Amygdala (tissue), 56 donors: ENCODE measurements at regions not wholly inside any gene's neighbourhood (a gene's known extent, or its start where the extent isn't known, plus 50 kb on each side); places are given as distances from the start of the nearest gene placed in this dataset.
"Not testable (repeated sequence)": the region's sequence is repeated elsewhere in the genome, so short reads cannot be mapped to it uniquely, and the experiment has no call there.

Source experiments
- DNase-seq, 56 donors: peaks; one replicate each; lab custom pipeline; 2025; lab: John Stamatoyannopoulos, UW

DNA sequence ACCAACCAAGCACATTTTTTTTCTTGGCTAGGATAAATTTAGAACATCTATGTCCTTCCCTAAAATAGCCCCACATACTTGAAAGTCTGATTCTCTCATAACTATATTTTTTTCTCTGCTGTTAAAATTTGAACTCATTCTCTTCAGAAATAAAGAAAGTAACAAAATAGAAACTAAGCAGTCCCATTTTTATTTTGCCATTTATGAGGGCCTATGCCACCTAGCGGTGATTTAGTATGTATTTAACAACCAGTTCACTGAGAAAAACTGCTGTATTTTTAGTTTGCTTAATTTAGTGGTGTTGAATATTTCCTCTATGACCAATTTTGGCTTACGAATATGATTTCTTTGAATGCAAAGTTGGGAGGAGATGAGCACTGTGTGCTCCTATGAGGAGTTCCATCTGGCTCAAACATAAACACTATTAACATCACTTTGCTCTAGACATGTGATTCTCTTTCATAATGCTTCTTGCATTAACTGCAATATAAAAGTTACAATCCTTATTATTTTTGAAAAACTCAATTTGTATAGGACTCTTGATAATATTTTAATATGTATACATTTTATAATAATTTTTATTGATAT lies 116.6 kb downstream of the SYT15B start:
- DNase-seq, result not testable (repeated sequence)

DNA sequence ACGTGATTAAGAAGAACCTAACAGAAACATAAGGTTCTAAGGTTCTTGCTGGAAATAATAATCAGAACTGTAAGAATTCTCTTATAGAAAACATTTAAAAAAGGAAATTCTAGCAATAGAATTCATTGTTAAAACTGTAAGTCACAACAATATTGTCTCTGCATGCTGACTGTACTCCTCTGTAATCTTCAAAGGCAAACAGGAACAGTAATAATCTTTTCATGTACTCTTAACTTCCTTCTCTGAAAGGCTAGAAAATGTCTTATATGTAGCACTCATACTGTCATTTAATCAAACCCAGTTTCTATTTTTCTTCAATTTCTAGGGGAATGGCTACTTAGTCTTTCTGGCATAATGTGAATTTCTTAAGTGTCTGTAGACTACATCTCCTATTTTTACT lies 103.5 kb upstream of the AGAP9 start:
- not testable (repeated sequence) for DNase-seq

DNA sequence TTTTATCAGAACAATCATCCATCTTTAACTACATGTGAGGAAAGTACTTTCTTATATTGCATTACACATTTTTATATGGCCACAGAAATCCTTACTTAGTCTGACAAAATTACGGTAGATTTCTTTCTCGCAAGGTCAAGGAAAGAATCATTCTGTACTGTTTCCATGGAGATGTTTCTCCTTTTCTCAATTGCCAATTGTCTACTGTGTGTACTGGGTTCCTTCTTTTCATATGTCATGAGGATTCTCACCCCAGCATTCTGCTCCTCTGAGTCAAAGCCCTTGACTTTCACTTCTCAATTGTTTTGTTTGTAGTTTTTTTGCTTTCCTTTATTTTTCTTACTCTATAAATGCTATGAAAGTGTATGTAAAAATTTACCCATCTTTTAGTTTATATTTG lies 99.3 kb upstream of the AGAP9 start:
- not testable (repeated sequence) for DNase-seq

DNA sequence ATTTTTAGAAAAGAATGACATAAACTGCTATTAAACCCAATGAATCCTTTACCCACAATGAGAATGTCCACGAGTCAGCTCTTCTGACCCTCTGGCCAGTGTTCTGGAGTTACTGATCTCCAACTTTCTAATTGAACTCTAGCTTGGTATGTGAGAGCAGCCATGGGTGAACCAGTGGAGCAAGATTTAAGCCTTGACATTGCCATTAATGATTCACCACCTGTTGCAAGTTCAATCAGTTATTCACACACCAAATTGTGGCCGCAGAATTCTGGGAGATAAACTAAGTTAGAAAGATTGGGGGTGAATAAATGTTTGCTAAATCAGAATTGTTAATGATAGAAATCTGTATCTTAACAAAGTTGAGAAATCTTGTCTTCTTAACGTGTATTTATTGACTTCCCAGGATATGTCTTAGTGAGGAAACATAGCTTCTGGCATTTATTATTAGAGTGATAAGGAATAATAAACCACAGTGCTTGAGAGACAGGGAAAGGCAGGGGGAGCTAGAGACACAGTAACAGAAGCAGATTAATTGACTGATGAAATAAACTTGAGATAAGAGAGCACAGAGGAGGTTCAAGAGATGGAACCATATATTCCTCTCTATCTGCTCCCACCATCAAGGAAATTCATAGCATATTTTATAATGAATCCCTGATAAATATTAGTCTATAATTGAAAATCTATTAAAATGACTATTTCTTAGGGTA lies 96.0 kb upstream of the AGAP9 start:
- DNase-seq, result peak in 4 of 56 donors; percentile 13 to 80 (median 36)

DNA sequence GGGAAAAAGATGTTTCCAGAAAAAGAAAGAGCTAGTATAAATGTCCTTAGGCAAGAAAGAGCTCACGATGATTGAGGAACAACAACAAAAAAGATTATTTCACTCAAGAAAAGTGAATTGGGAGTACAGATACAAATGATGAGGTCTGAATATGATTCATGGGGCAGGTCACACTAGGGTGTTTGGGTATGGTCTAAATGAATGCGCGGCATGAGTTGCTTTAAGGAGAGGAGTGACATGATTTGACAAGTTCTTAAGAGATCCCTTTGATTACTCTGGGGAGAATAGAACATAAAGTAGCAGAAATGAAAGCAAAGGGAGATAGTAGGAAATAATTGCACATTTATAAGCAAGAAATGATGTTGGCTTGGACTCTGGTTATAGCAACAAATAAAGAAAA lies 85.9 kb upstream of the AGAP9 start:
- not testable (repeated sequence) for DNase-seq

DNA sequence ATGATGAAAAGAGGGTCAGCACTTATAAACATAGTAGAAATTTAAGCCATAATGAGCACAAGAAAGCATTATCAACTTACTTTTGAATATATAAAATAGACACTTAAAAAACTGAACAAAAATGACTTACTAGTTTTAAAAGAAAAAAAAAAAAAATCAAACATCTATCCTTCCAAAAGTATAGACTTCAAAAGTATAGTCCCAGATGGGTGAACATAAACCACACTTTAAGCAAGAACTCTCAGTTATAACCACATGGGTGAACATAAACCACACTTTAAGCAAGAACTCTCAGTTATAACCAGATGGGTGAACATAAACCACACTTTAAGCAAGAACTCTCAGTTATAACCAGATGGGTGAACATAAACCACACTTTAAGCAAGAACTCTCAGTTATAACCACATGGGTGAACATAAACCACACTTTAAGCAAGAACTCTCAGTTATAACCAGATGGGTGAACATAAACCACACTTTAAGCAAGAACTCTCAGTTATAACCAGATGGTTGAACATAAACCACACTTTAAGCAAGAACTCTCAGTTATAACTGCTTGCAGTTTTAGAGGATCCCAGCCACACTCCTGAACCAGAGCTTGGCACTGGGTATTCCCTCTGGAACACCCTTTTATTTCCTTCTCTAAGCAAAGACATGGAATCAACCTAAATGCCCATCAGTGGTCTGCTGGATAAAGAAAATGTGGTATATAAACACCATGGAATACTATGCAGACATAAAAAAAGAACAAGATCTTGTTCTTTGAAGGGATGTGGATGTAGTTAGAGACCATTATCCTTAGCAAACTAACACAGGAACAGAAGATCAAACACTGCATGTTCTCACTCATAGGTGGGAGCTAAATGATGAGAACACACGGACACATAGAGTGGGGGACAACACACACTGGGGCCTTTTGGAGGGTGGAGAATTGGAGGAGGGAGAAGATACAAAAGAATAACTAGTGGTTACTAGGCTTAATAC lies 82.6 kb upstream of the AGAP9 start:
- not testable (repeated sequence) for DNase-seq

DNA sequence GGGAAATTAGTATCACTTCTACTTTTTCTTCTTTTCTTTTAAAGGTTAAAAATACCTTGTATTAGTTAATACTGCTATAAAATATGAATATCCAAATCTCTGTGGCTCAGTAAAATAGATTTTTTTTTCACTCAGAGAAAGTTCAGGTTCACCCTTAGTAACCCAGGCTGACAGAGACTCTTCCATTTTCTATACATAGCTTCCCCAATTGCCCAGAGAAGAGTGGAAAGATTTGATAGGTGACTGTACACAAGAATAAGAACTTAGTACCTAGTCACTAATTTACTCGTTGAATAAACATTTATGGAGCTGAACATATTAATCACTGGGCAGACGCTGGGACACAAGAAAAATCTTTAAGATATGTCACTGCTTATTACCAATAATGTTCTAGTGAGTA lies 77.2 kb upstream of the AGAP9 start:
- DNase-seq, result not testable (repeated sequence)

DNA sequence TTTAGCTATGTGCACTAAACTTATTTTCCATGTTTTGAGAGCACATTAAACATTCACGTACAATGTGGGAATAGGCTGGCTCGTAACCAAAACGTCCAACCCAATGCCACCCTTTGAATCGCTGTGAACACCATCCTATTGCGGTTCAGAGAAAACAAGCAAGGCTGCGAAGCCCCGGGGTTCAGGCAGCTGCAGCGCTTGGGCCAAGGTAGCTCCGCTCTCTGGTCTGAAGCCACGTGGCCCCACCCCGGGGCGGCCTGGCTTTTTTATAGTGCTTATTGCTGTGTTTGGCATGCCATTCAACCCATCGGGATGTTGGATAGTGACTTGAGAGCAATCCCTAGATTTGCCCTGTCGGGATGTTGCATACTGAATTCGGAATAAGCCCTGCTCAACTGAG lies 76.7 kb upstream of the AGAP9 start:
- not testable (repeated sequence) for DNase-seq

DNA sequence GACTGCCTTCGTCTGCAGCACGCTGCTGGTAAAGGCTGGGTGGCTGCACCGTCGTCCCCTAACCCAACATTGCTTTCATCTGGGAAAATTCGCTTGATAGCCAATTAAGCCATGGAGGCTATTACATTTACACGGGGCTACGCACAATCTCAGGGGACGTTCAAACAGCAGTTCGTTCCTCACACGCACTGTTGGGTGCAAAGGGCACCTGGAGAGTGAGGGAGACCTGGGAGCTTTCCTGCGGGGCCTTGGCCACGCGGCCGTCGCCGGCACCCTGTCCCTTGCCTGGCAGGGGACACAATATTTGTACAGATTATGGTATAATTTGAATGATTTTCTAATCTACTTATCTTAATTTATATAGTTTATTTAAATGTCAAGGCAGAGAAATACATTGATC lies 76.2 kb upstream of the AGAP9 start:
- DNase-seq, result not testable (repeated sequence)

DNA sequence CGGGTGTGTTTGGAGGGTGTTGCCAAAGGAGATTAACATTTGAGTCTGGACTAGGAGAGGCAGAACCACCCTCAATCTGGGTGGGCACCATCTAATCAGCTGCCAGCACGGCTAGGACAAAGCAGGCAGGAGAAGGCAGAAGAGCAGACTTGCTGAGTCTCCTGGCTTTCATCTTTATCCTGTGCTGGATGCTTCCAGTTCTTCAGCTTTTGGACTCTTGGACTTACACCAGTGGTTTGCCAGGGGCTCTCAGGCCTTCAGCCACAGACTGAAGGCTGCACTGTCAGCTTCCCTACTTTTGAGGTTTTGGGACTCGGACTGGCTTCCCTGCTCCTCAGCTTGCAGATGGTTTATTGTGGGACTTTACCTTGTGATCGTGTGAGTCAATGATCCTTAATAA lies 70.4 kb upstream of the AGAP9 start:
- not testable (repeated sequence) for DNase-seq

DNA sequence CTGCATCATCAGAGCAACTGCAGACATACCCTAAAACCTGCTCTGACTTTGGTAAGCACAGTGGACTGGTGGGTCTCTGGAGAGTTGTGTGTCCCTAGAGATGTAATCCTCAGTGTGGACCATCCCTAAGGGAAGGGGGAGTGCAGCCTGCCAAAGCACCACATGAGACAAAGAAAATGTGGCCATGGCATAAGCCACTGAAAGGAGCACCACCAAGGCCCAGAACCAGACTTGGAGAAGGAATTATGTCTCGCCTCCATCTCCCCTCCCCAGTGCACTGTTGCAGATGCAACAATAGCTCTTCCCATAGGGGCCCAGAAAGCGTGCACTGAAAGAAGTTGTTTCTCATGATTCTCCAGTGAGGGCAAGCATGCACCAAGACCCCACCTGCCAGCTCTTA lies 69.7 kb upstream of the AGAP9 start:
- not testable (repeated sequence) for DNase-seq

DNA sequence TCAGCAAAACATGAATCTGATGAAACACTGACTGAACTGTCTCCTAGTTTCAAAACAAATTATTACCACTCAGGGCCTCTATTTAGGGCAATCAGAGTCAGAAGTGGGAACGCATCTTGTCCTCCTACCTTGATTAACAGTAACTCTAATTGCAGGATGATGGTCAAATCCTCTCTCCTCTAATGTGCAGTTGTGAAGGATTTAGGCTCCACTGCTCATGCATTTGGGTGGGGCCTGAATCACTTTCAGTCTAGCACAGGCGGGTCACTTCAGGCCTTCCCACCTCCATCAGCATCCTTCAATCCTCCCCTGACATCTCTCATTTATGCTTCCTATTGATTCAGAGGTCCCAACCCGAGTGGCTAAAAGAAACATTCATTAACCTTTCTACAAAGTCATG lies 67.5 kb upstream of the AGAP9 start:
- not testable (repeated sequence) for DNase-seq

DNA sequence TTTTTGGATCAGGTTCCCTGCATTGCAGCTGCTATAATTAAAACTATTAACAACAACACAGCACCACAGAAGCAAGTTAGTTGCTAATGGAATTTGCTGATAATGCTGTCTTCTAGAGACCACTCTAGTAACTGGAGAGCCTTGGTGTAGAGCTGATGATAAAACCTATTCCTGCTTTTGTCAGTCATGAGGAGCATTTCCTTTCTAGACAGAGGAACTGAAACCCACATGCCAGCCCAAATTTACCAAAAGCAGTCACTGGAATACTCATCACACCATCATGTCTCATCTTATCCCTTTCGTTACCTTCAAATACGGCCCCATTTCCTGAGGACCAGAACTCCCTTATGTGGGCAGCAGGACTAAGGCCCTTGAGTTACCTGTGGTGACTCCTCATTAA lies 67.1 kb upstream of the AGAP9 start:
- not testable (repeated sequence) for DNase-seq

DNA sequence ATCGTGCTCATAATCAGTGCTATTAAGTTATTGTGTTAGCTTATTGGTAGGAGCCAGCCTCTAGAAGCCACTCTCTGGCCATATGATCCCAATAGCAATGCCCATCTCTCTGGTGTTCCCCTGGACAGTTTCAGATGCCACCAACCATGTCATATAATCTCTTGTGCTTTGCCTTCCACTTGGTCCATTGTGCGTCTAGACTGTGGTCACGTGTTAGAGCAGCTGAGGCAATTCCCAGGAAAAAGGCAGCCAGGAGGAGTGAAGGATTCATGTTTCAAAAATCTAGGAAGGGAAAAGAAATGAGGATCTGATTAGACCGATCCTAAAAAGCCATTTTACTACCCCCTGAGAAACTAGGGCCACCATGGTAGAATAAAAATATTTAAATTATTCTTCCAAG lies 58.6 kb upstream of the AGAP9 start:
- not testable (repeated sequence) for DNase-seq

DNA sequence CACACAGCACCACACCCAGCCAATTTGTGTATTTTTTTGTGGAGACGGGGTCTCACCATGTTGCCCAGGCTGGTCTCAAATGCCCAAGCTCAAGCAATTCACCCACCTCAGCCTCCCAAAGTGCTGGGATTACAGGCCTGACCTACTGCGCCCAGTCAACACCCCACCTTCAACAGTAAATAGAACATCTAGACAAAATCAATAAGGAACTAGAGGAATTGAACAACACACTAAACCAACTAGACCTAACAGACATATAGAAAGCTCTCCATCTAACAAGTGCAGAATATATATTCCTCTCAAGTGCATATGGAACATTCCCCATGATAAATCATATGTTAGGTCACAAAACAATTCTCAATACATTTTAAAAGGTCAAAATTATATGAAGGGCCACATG lies 56.6 kb upstream of the AGAP9 start:
- not testable (repeated sequence) for DNase-seq

DNA sequence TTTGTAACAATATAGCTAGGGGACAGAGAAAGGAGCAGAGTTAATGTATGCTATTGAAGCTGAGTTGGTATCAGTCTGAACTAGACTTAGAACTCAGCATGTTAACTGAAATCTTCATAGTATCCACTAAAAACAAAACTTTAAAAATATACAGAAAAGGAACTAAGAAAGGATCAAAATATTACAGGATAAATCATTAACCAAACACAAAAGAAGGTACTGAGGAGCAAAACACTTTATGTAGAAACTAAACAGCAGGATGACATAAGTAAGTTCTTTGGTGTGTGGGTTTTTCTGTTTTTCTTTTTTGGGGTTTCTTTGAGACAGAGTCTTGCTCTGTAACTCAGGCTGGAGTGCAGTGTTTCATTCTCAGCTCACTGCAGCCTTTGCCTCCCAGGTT lies 55.1 kb upstream of the AGAP9 start:
- DNase-seq, result not testable (repeated sequence)
